Trophoblast cell (in vitro differentiated cells and primary cell): ENCODE measurements at regions not wholly inside any gene's neighbourhood (a gene's known extent, or its start where the extent isn't known, plus 50 kb on each side); places are given as distances from the start of the nearest gene placed in this dataset.

ENCODE experiments used
- DNase-seq, 2 donors: peaks; one replicate each; pipeline ENCODE4 v3.0.0-alpha.2; 2016
- H2AFZ ChIP-seq: 2 replicates; pipeline ENCODE4 v1.6.1; 2013; ENCODE audit warnings: low read length, moderate library complexity, mild to moderate bottlenecking; ENCODE audit not compliant: insufficient read depth, poor library complexity
- H2AK5ac ChIP-seq: 2 replicates; pipeline ENCODE4 v1.6.1; 2013; ENCODE audit warnings: mild to moderate bottlenecking, low read length
- H2BK120ac ChIP-seq: 2 replicates; pipeline ENCODE4 v1.6.1; 2013; ENCODE audit warnings: low read length, mild to moderate bottlenecking, moderate library complexity; ENCODE audit not compliant: insufficient read depth, poor library complexity
- H2BK12ac ChIP-seq: 2 replicates; pipeline ENCODE4 v1.6.1; 2013; ENCODE audit warnings: mild to moderate bottlenecking, low read length, moderate library complexity
- H2BK5ac ChIP-seq: 2 replicates; pipeline ENCODE4 v1.6.1; 2013; ENCODE audit warnings: low read length, low read depth, moderate library complexity, mild to moderate bottlenecking; ENCODE audit not compliant: poor library complexity
- H3K14ac ChIP-seq: 2 replicates; pipeline ENCODE4 v1.6.1; 2013; ENCODE audit warnings: mild to moderate bottlenecking, low read length
- H3K18ac ChIP-seq: 2 replicates; pipeline ENCODE4 v1.6.1; 2013; ENCODE audit warnings: mild to moderate bottlenecking, low read length
- H3K23ac ChIP-seq: 2 replicates; pipeline ENCODE4 v1.6.1; 2013; ENCODE audit warnings: low read length
- H3K27ac ChIP-seq: 2 replicates; pipeline ENCODE4 v1.5.1; 2013; ENCODE audit warnings: low read depth, mild to moderate bottlenecking, inconsistent platforms, low read length, moderate library complexity
- H3K27me3 ChIP-seq: 2 replicates; pipeline ENCODE4 v1.6.1; 2013; ENCODE audit warnings: inconsistent platforms, mild to moderate bottlenecking, low read length, moderate library complexity; ENCODE audit not compliant: insufficient read depth
- H3K36me3 ChIP-seq, 2 experiments: 1 replicate in 1 of 2; 2 replicates in 1 of 2; pipeline ENCODE4 v1.6.1; 2013; ENCODE audit warnings: low read length in 2 of 2, mild to moderate bottlenecking in 2 of 2, moderate library complexity in 1 of 2; ENCODE audit not compliant: insufficient read depth in 2 of 2, control insufficient read depth in 1 of 2
- H3K4ac ChIP-seq: 2 replicates; pipeline ENCODE4 v1.6.1; 2013; ENCODE audit warnings: low read depth, mild to moderate bottlenecking, low read length, moderate library complexity
- H3K4me1 ChIP-seq, 2 experiments: 1 replicate in 1 of 2; 2 replicates in 1 of 2; pipeline ENCODE4 v1.6.1; 2013; ENCODE audit warnings: low read length in 2 of 2, mild to moderate bottlenecking in 2 of 2, moderate library complexity in 1 of 2; ENCODE audit not compliant: insufficient read depth in 2 of 2, control insufficient read depth in 1 of 2
- H3K4me2 ChIP-seq: 2 replicates; pipeline ENCODE4 v1.6.1; 2013; ENCODE audit warnings: inconsistent platforms, mild to moderate bottlenecking, low read length, moderate library complexity
- H3K4me3 ChIP-seq: 2 replicates; pipeline ENCODE4 v1.5.1; 2013; ENCODE audit warnings: mild to moderate bottlenecking, low read depth, low read length, inconsistent platforms
- H3K79me1 ChIP-seq: one replicate; pipeline ENCODE4 v1.6.1; 2013; ENCODE audit warnings: low read length
- H3K79me2 ChIP-seq: 2 replicates; pipeline ENCODE4 v1.6.1; 2013; ENCODE audit warnings: low read length, mild to moderate bottlenecking; ENCODE audit not compliant: control insufficient read depth, insufficient read depth, poor library complexity
- H3K9ac ChIP-seq: 2 replicates; pipeline ENCODE4 v1.6.1; 2013; ENCODE audit warnings: mild to moderate bottlenecking, low read length
- H3K9me3 ChIP-seq: 2 replicates; pipeline ENCODE4 v1.6.1; 2013; ENCODE audit warnings: low read depth, mild to moderate bottlenecking, control low read depth, inconsistent platforms, low read length; ENCODE audit not compliant: insufficient read depth
- H4K12ac ChIP-seq: 2 replicates; pipeline ENCODE4 v1.6.1; 2013; ENCODE audit warnings: low read depth, mild to moderate bottlenecking, low read length, moderate library complexity
- H4K8ac ChIP-seq: 2 replicates; pipeline ENCODE4 v1.6.1; 2013; ENCODE audit warnings: low read depth, mild to moderate bottlenecking, low read length, moderate library complexity
- H4K91ac ChIP-seq: one replicate; pipeline ENCODE4 v1.6.1; 2013; ENCODE audit warnings: low read depth, mild to moderate bottlenecking, low read length, moderate library complexity
- WGBS: extraction: QIAGEN DNeasy Blood & Tissue Kit; methylation state at CpG from one replicate; pipeline ENCODE4 v1.1.7; 2013; ENCODE audit warnings: missing lambda C conversion rate; ENCODE audit not compliant: insufficient read length, insufficient coverage; ENCODE audit errors: extremely low coverage; 5-methylcytosine and 5-hydroxymethylcytosine counted together

DNA sequence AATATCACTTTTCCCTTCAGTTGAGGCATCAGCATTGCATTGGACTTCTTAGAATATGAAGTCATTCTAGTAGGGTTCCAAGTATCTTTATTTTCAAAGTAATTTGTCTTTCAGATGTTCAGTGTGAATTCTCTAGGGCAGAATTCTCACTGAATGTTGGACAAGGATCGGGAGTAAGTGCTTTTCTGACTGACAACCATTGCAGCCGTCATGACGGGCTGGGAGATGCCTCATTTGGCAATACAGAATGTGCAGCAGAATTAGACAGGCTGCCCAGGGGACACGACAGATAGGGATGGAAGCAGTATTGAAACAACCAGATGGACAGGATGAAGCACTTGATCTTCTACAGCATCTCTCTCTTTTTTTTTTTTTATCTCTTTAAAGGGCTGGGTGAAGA lies 129.0 kb downstream of the ICE1 start:
- H2BK120ac ChIP-seq, result no peak overlapping the region
- no peaks in the 10 kb centered on the region for H3K79me1 ChIP-seq
- H3K79me2 ChIP-seq, result no peaks in the 10 kb centered on the region
- H2BK5ac ChIP-seq, result no peak overlapping the region
- no CpG with 5 or more reads among the region's 4 CpGs for WGBS
- H3K9me3 ChIP-seq, result peaks cover 2% of the 10 kb centered on the region
- H2AK5ac ChIP-seq, result no peak overlapping the region
- no peak overlapping the region for H3K27ac ChIP-seq
- H4K8ac ChIP-seq, result no peak overlapping the region
- H4K91ac ChIP-seq, result no peak overlapping the region
- H3K14ac ChIP-seq, result no peak overlapping the region
- no peak overlapping the region for H4K12ac ChIP-seq
- H3K23ac ChIP-seq, result no peak overlapping the region
- H3K4me2 ChIP-seq, result no peak overlapping the region
- H3K4me3 ChIP-seq, result no peak overlapping the region
- no peak overlapping the region for H3K18ac ChIP-seq
- no peaks in the 10 kb centered on the region for H3K27me3 ChIP-seq
- no peak overlapping the region for H3K4ac ChIP-seq
- H3K36me3 ChIP-seq, result no peaks in the 10 kb centered on the region
- no peak for DNase-seq
- no peak overlapping the region for H2AFZ ChIP-seq
- H3K4me1 ChIP-seq, result no peaks in the 10 kb centered on the region
- no peak overlapping the region for H3K9ac ChIP-seq
- H2BK12ac ChIP-seq, result no peak overlapping the region

DNA sequence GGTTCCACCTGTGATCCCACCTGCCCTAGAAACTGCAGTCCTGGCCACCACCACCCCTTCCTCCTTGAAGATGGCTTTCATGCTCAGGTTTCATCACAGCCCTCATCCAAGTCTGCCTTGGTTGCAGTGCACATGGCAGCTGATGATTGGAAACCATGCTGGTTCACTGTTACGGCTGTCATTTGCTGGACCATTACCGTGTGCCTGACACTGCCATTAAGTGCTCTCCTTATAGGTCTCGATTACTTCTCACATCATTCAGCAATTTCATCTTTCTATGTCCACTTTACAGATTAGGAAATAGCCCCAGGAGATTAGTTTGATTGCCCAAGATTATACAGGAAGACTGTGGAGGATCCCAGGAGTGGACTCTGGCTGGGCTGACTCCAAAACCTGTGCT lies 123.9 kb downstream of the ICE1 start:
- no peak overlapping the region for H2BK120ac ChIP-seq
- no peak for DNase-seq

DNA sequence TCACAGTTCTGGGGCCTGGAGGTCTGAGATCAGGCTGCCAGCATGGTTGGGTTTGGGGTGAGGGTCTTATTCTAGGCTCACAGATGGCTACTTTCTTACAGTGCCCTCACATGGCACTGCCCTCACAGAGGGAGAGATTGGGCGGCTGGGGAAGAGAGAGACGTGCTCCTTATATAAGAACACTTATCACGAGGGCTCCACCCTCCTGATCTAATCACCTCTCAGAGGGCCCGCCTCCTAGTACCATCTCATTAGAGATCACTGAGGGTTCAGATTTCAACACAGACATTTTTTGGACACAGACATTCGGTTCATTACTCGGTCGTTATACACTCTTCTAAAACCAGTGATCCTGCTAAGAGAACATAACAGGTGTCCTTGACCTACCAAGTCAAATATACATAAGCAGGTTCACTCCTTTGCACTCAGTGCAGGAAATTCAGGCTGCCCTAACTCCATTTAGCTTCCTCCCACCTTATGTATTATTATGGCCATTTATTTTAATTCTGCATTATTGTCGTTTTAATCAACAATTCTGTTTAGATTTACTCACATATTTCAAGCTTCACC lies 121.7 kb downstream of the ICE1 start:
- H3K4me2 ChIP-seq, result no peak overlapping the region
- no peak overlapping the region for H3K4ac ChIP-seq
- no peak overlapping the region for H2AK5ac ChIP-seq
- no peak overlapping the region for H4K8ac ChIP-seq
- no peak overlapping the region for H2BK5ac ChIP-seq
- H2BK12ac ChIP-seq, result no peak overlapping the region
- no peak overlapping the region for H3K23ac ChIP-seq
- H3K9ac ChIP-seq, result no peak overlapping the region
- no peak overlapping the region for H3K14ac ChIP-seq
- no peak overlapping the region for H2BK120ac ChIP-seq
- H4K12ac ChIP-seq, result no peak overlapping the region
- no peak overlapping the region for H2AFZ ChIP-seq
- no peak overlapping the region for H3K18ac ChIP-seq
- no peaks in the 10 kb centered on the region for H3K27me3 ChIP-seq
- no peak overlapping the region for H3K27ac ChIP-seq
- H3K36me3 ChIP-seq, result no peaks in the 10 kb centered on the region
- no peaks in the 10 kb centered on the region for H3K79me2 ChIP-seq
- H3K4me1 ChIP-seq, result no peaks in the 10 kb centered on the region
- no CpG with 5 or more reads among the region's 8 CpGs for WGBS
- no peak overlapping the region for H3K4me3 ChIP-seq
- no peaks in the 10 kb centered on the region for H3K79me1 ChIP-seq
- no peak for DNase-seq
- H4K91ac ChIP-seq, result no peak overlapping the region
- H3K9me3 ChIP-seq, result no peaks in the 10 kb centered on the region

More for the DNA sequence above, 123.9 kb downstream of the ICE1 start:
- Histone ChIP-seq H3K79me1 (no peaks in the 10 kb centered on the region), H3K36me3 (no peaks in the 10 kb centered on the region), H3K79me2 (no peaks in the 10 kb centered on the region), H3K27me3 (no peaks in the 10 kb centered on the region), H3K4me3 (no peak overlapping the region), H3K4me1 (no peaks in the 10 kb centered on the region), H3K14ac (no peak overlapping the region), H2AK5ac (no peak overlapping the region), H3K4me2 (no peak overlapping the region), H4K12ac (no peak overlapping the region), H2BK12ac (no peak overlapping the region), H2AFZ (no peak overlapping the region), H3K27ac (no peak overlapping the region), H3K23ac (no peak overlapping the region), H3K9ac (no peak overlapping the region), H3K9me3 (no peaks in the 10 kb centered on the region), H3K18ac (no peak overlapping the region), H4K91ac (no peak overlapping the region), H3K4ac (no peak overlapping the region), H2BK5ac (no peak overlapping the region), H4K8ac (no peak overlapping the region)
- no CpG with 5 or more reads among the region's 3 CpGs for WGBS

DNA sequence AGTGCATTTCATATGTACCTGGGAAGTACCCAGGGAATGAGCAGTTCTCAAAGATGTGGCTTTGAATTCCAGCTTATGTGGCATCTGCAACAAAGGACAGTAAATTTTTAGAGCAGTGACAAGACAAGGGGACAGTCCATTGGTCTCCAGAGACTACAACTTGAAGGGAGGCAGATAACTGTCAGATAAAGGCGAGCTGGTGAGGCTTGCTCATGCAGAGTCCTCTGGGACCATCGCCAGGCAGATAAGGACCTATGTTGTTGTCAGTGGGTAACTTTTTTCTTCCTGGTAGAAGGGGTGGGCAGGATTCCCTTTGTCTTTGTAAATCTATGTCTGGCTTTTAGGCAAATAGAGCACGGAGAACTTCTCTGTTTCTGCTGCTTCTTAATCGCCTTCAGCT lies 120.2 kb downstream of the ICE1 start:
- no peak overlapping the region for H2BK120ac ChIP-seq
- H4K12ac ChIP-seq, result no peak overlapping the region
- H3K23ac ChIP-seq, result no peak overlapping the region
- H2AK5ac ChIP-seq, result no peak overlapping the region
- no peak overlapping the region for H3K9ac ChIP-seq
- H3K9me3 ChIP-seq, result no peaks in the 10 kb centered on the region
- no peak overlapping the region for H2BK5ac ChIP-seq
- no peak overlapping the region for H2BK12ac ChIP-seq
- no peak overlapping the region for H3K4ac ChIP-seq
- H3K27me3 ChIP-seq, result no peaks in the 10 kb centered on the region
- no peaks in the 10 kb centered on the region for H3K36me3 ChIP-seq
- H3K4me2 ChIP-seq, result no peak overlapping the region
- H3K27ac ChIP-seq, result no peak overlapping the region
- H3K4me3 ChIP-seq, result no peak overlapping the region
- no peak for DNase-seq
- no peaks in the 10 kb centered on the region for H3K79me2 ChIP-seq
- H3K14ac ChIP-seq, result no peak overlapping the region
- H4K91ac ChIP-seq, result no peak overlapping the region
- H4K8ac ChIP-seq, result no peak overlapping the region
- no peak overlapping the region for H2AFZ ChIP-seq
- H3K79me1 ChIP-seq, result no peaks in the 10 kb centered on the region
- H3K18ac ChIP-seq, result no peak overlapping the region
- H3K4me1 ChIP-seq, result no peaks in the 10 kb centered on the region
- WGBS, result no CpG with 5 or more reads among the region's 4 CpGs
